ENCODE measurements at regions not wholly inside any gene's neighbourhood (a gene's known extent, or its start where the extent isn't known, plus 50 kb on each side); places are given as distances from the start of the nearest gene placed in this dataset.

DNA sequence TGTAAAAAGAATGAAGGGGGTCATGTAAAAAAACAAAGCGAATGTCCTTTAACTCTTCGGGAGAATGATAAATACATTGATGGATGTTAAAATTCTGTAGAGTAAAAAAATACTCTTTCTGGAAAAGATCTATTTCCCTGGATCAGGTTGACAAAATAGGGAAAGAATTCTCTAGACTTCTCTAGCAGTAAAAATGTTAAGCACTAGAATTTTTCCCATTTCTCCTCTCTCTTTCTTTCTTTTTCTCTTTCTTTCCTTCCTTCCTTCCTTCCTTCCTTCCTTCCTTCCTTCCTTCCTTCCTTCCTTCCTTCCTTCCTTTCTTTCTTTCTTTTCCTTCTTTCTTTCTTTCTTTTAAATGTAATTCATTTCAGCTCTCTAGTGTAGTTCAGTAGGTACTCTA is 552.5 kb downstream of the LRFN5 start:
- H3K36me3 ChIP-seq (replicated peaks): no peaks in the 10 kb centered on the region
- no peak for DNase-seq
- TF ChIP-seq CTCF (IDR thresholded peaks at IDR 0.05; ENCODE audit: low read depth, low read length, missing control alignments): no peak
- H3K4me3 ChIP-seq (ENCODE audit: low read depth, low read length): no peak overlapping the region
- in situ Hi-C loops (cut with HindIII; ENCODE audit: low pct_ligation_motif_present, low sequenced_read_pairs): no loop called here
- no peak overlapping the region for H3K27ac ChIP-seq
- H3K27me3 ChIP-seq (replicated peaks): no peaks in the 10 kb centered on the region

GRCh38 chr14:42149609-42150261 is 543.1 kb downstream of the LRFN5 start:
- no peaks in the 10 kb centered on the region for H3K36me3 ChIP-seq (replicated peaks)
- TF ChIP-seq CTCF (IDR thresholded peaks at IDR 0.05; ENCODE audit: low read depth, low read length, missing control alignments): no peak
- H3K4me3 ChIP-seq (ENCODE audit: low read depth, low read length): no peak overlapping the region
- in situ Hi-C loops (cut with HindIII; ENCODE audit: low pct_ligation_motif_present, low sequenced_read_pairs): no loop called here
- no peak overlapping the region for H3K27ac ChIP-seq
- DNase-seq: no peak
- H3K27me3 ChIP-seq (replicated peaks): no peaks in the 10 kb centered on the region

- Histone ChIP-seq H3K27ac (no peak overlapping the region), H3K27me3 (replicated peaks) (no peaks in the 10 kb centered on the region), H3K4me3 (ENCODE audit: low read depth, low read length) (no peak overlapping the region), H3K36me3 (replicated peaks) (no peaks in the 10 kb centered on the region)
- no peak for DNase-seq
- in situ Hi-C loops (cut with HindIII; ENCODE audit: low pct_ligation_motif_present, low sequenced_read_pairs): no loop called here
- no peak for TF ChIP-seq CTCF (IDR thresholded peaks at IDR 0.05; ENCODE audit: low read depth, low read length, missing control alignments)
Measured at GRCh38 chr14:42145766-42146165, 539.1 kb downstream of the LRFN5 start.

DNA sequence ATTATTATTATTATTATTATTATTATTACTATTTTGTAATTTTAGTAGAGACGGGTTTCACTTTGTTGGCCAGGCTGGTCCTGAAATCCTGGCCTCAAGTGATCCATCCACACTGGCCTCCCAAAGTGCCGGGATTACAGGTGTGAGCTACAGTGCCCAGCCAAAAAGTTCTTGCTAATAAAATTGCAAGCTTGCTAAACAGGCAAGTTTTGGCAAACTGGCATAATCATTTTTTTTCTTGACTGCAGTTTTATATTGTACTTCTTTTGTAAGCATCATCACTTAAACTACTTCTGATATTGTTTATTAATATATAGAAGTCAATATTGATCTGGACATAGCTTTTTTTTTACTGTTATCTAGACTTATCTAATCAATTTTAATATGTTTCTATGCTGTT is 536.4 kb downstream of the LRFN5 start:
- in situ Hi-C loops (cut with HindIII; ENCODE audit: low pct_ligation_motif_present, low sequenced_read_pairs): no loop called here
- no peak for DNase-seq

GRCh38 chr14:42141328-42141727 is 534.7 kb downstream of the LRFN5 start:
- no peak overlapping the region for H3K4me3 ChIP-seq (ENCODE audit: low read depth, low read length)
- TF ChIP-seq CTCF (IDR thresholded peaks at IDR 0.05; ENCODE audit: low read depth, low read length, missing control alignments): no peak
- in situ Hi-C loops (cut with HindIII; ENCODE audit: low pct_ligation_motif_present, low sequenced_read_pairs): no loop called here
- no peaks in the 10 kb centered on the region for H3K27me3 ChIP-seq (replicated peaks)
- no peaks in the 10 kb centered on the region for H3K36me3 ChIP-seq (replicated peaks)
- H3K27ac ChIP-seq: no peak overlapping the region
- no peak for DNase-seq

More for the DNA sequence above, 536.4 kb downstream of the LRFN5 start:
- TF ChIP-seq CTCF (IDR thresholded peaks at IDR 0.05; ENCODE audit: low read depth, low read length, missing control alignments): no peak
- Histone ChIP-seq H3K27me3 (replicated peaks) (no peaks in the 10 kb centered on the region), H3K27ac (no peak overlapping the region), H3K4me3 (ENCODE audit: low read depth, low read length) (no peak overlapping the region), H3K36me3 (replicated peaks) (no peaks in the 10 kb centered on the region)

DNA sequence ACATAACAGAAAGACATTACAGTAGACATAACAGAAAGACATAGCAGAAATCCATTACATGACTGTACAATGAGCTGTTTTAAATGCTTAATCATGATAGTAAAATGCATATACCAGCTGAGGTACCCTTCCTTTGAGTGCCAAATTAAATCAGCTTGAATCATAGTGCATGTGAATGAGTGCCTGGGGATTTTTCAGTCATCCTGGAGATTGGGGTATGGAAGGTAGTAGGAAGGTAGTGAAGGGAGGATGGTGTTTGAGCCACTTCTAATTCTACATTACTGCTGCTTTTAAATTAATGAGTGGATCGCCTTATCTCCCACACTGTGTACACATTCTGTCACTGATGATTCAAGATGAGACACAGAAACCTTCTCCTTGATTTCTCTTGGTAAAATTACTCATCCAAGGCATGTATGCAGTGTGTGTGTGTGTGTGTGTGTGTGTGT is 534.2 kb downstream of the LRFN5 start:
- TF ChIP-seq CTCF (IDR thresholded peaks at IDR 0.05; ENCODE audit: low read depth, low read length, missing control alignments): no peak
- in situ Hi-C loops (cut with HindIII; ENCODE audit: low pct_ligation_motif_present, low sequenced_read_pairs): no loop called here
- DNase-seq: peak; percentile 62
- Histone ChIP-seq H3K36me3 (replicated peaks) (no peaks in the 10 kb centered on the region), H3K4me3 (ENCODE audit: low read depth, low read length) (no peak overlapping the region), H3K27ac (peak overlapping the region; percentile 39), H3K27me3 (replicated peaks) (no peaks in the 10 kb centered on the region)
